ENCODE measurements at regions not wholly inside any gene's neighbourhood (a gene's known extent, or its start where the extent isn't known, plus 50 kb on each side); places are given as distances from the start of the nearest gene placed in this dataset.
A peak's percentile ranks its signal among the peaks of the same experiment; 100 is the strongest.
"Not testable (repeated sequence)": the region's sequence is repeated elsewhere in the genome, so short reads cannot be mapped to it uniquely, and the experiment has no call there.

- no peak overlapping the region for H3K4me2 ChIP-seq (ENCODE audit: unreplicated experiment)
- in situ Hi-C loops (cut with MboI), result no loop called here
- H3K36me3 ChIP-seq (ENCODE audit: low read depth), result no peaks in the 10 kb centered on the region
- H3K4me3 ChIP-seq, result no peak overlapping the region
- H3K79me2 ChIP-seq (ENCODE audit: insufficient read depth), result no peaks in the 10 kb centered on the region
- 93 to 96% methylated on average over 4 of the region's 4 CpGs for WGBS, 2 experiments (ENCODE audit: low coverage in 1 of 2, low lambda C conversion rate in 2 of 2, missing lambda C conversion rate in 2 of 2)
- H3K27ac ChIP-seq, result no peak overlapping the region
- H3K4me1 ChIP-seq (ENCODE audit: insufficient read depth), result peaks cover 24% of the 10 kb centered on the region; the same call in 1 of the 2 replicates
- H4K20me1 ChIP-seq (ENCODE audit: insufficient read depth), result no peaks in the 10 kb centered on the region
- H3F3A ChIP-seq (ENCODE audit: insufficient read depth), result peaks cover 11% of the 10 kb centered on the region; the same call in 1 of the 2 replicates
- H2AFZ ChIP-seq, result no peak overlapping the region
- H3K27me3 ChIP-seq (replicated peaks; ENCODE audit: insufficient read depth), result no peaks in the 10 kb centered on the region
- no peaks in the 10 kb centered on the region for H3K9me3 ChIP-seq (ENCODE audit: low read depth)
- H3K9me2 ChIP-seq (ENCODE audit: insufficient read depth), result no peaks in the 10 kb centered on the region
- no peak for DNase-seq
- no peak overlapping the region for H3K9ac ChIP-seq
- TF ChIP-seq EZH2 (IDR thresholded peaks at IDR 0.05; ENCODE audit: insufficient read depth, poor library complexity, severe bottlenecking) (no peak), EZH2phosphoT487 (IDR thresholded peaks at IDR 0.05; ENCODE audit: insufficient read depth, low read depth) (no peak)
These were observed 85.2 kb downstream of the FDX1 start for GRCh38 chr11:110514967-110515366.

GRCh38 chr11:110517381-110517780, 87.6 kb downstream of the FDX1 start:
- WGBS, 2 experiments (ENCODE audit: low coverage in 1 of 2, low lambda C conversion rate in 2 of 2, missing lambda C conversion rate in 2 of 2), result 87 to 90% methylated on average over 5 of the region's 5 CpGs
- peaks cover 14% of the 10 kb centered on the region; the same call in 1 of the 2 replicates for H3F3A ChIP-seq (ENCODE audit: insufficient read depth)
- H3K79me2 ChIP-seq (ENCODE audit: insufficient read depth); in situ Hi-C loops (cut with MboI); H3K4me3 ChIP-seq; H3K4me2 ChIP-seq (ENCODE audit: unreplicated experiment); H3K36me3 ChIP-seq (ENCODE audit: low read depth); DNase-seq; H3K9ac ChIP-seq; H3K9me2 ChIP-seq (ENCODE audit: insufficient read depth); H3K9me3 ChIP-seq (ENCODE audit: low read depth); H2AFZ ChIP-seq; H3K27ac ChIP-seq; H4K20me1 ChIP-seq (ENCODE audit: insufficient read depth); H3K27me3 ChIP-seq (replicated peaks; ENCODE audit: insufficient read depth): not testable (repeated sequence)
- peaks cover 27% of the 10 kb centered on the region; the same call in 1 of the 2 replicates for H3K4me1 ChIP-seq (ENCODE audit: insufficient read depth)

- TF ChIP-seq EZH2 (IDR thresholded peaks at IDR 0.05; ENCODE audit: insufficient read depth, poor library complexity, severe bottlenecking) (no peak), EZH2phosphoT487 (IDR thresholded peaks at IDR 0.05; ENCODE audit: insufficient read depth, low read depth) (no peak)
- H3K9ac ChIP-seq, result no peak overlapping the region
- peak overlapping the region; percentile 11; the same call in 1 of the 2 replicates for H3K27ac ChIP-seq
- no peak overlapping the region for H2AFZ ChIP-seq
- DNase-seq, result peak; percentile 66
- H3K79me2 ChIP-seq (ENCODE audit: insufficient read depth), result no peaks in the 10 kb centered on the region
- peak overlapping the region; percentile 3 for H3K4me2 ChIP-seq (ENCODE audit: unreplicated experiment)
- WGBS, 2 experiments (ENCODE audit: low coverage in 1 of 2, low lambda C conversion rate in 2 of 2, missing lambda C conversion rate in 2 of 2), result 17 to 19% methylated on average over 5 of the region's 5 CpGs
- H3K4me1 ChIP-seq (ENCODE audit: insufficient read depth), result peaks cover 34% of the 10 kb centered on the region
- peaks cover 20% of the 10 kb centered on the region; the same call in 1 of the 2 replicates for H3F3A ChIP-seq (ENCODE audit: insufficient read depth)
- H3K9me3 ChIP-seq (ENCODE audit: low read depth), result no peaks in the 10 kb centered on the region
- H3K36me3 ChIP-seq (ENCODE audit: low read depth), result no peaks in the 10 kb centered on the region
- no peaks in the 10 kb centered on the region for H4K20me1 ChIP-seq (ENCODE audit: insufficient read depth)
- no peaks in the 10 kb centered on the region for H3K9me2 ChIP-seq (ENCODE audit: insufficient read depth)
- in situ Hi-C loops (cut with MboI), result no loop called here
- no peaks in the 10 kb centered on the region for H3K27me3 ChIP-seq (replicated peaks; ENCODE audit: insufficient read depth)
- no peak overlapping the region for H3K4me3 ChIP-seq
These were observed 89.2 kb downstream of the FDX1 start for GRCh38 chr11:110518809-110519514.

GRCh38 chr11:110519796-110520195, 90.0 kb downstream of the FDX1 start:
- Histone ChIP-seq H3K79me2 (ENCODE audit: insufficient read depth) (no peaks in the 10 kb centered on the region), H4K20me1 (ENCODE audit: insufficient read depth) (no peaks in the 10 kb centered on the region), H3K9me2 (ENCODE audit: insufficient read depth) (no peaks in the 10 kb centered on the region), H3K4me3 (no peak overlapping the region), H2AFZ (no peak overlapping the region), H3K4me1 (ENCODE audit: insufficient read depth) (peaks cover 36% of the 10 kb centered on the region), H3K9me3 (ENCODE audit: low read depth) (no peaks in the 10 kb centered on the region), H3K4me2 (ENCODE audit: unreplicated experiment) (peak overlapping the region; percentile 3), H3K27me3 (replicated peaks; ENCODE audit: insufficient read depth) (no peaks in the 10 kb centered on the region), H3K9ac (no peak overlapping the region), H3K27ac (no peak overlapping the region), H3K36me3 (ENCODE audit: low read depth) (no peaks in the 10 kb centered on the region), H3F3A (ENCODE audit: insufficient read depth) (peaks cover 26% of the 10 kb centered on the region)
- no peak for TF ChIP-seq EZH2 (IDR thresholded peaks at IDR 0.05; ENCODE audit: insufficient read depth, poor library complexity, severe bottlenecking)
- no peak for TF ChIP-seq EZH2phosphoT487 (IDR thresholded peaks at IDR 0.05; ENCODE audit: insufficient read depth, low read depth)
- in situ Hi-C loops (cut with MboI), result no loop called here
- WGBS, 2 experiments (ENCODE audit: low coverage in 1 of 2, low lambda C conversion rate in 2 of 2, missing lambda C conversion rate in 2 of 2), result 36 to 42% methylated on average over 2 of the region's 2 CpGs
- peak; percentile 31 for DNase-seq
